ENCODE measurements at regions not wholly inside any gene's neighbourhood (a gene's known extent, or its start where the extent isn't known, plus 50 kb on each side); places are given as distances from the start of the nearest gene placed in this dataset.

GRCh38 chr2:164078421-164078820, 342.6 kb upstream of the FIGN start:
- no peak for TF ChIP-seq POLR2AphosphoS5 (IDR thresholded peaks at IDR 0.05)
- TF ChIP-seq, protein P1, sequence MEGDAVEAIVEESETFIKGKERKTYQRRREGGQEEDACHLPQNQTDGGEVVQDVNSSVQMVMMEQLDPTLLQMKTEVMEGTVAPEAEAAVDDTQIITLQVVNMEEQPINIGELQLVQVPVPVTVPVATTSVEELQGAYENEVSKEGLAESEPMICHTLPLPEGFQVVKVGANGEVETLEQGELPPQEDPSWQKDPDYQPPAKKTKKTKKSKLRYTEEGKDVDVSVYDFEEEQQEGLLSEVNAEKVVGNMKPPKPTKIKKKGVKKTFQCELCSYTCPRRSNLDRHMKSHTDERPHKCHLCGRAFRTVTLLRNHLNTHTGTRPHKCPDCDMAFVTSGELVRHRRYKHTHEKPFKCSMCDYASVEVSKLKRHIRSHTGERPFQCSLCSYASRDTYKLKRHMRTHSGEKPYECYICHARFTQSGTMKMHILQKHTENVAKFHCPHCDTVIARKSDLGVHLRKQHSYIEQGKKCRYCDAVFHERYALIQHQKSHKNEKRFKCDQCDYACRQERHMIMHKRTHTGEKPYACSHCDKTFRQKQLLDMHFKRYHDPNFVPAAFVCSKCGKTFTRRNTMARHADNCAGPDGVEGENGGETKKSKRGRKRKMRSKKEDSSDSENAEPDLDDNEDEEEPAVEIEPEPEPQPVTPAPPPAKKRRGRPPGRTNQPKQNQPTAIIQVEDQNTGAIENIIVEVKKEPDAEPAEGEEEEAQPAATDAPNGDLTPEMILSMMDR (IDR thresholded peaks at IDR 0.05) = no peak
- TF ChIP-seq POLR2A (IDR thresholded peaks at IDR 0.05) = no peak

Data from suprapubic skin (tissue), 4 donors.